ENCODE measurements at regions not wholly inside any gene's neighbourhood (a gene's known extent, or its start where the extent isn't known, plus 50 kb on each side); places are given as distances from the start of the nearest gene placed in this dataset.

- no peak for DNase-seq
Measured at GRCh38 chr3:176969066-176969465, 228.2 kb downstream of the TBL1XR1 start.

- no peak for DNase-seq
Measured at GRCh38 chr3:176968631-176969030, 228.7 kb downstream of the TBL1XR1 start.

GRCh38 chr3:176967522-176967921 lies 229.8 kb downstream of the TBL1XR1 start:
- DNase-seq = no peak

- DNase-seq = no peak
Measured at GRCh38 chr3:176964661-176965060, 232.6 kb downstream of the TBL1XR1 start.

- DNase-seq = no peak
Measured at GRCh38 chr3:176961916-176962315, 235.4 kb downstream of the TBL1XR1 start.

- no peak for DNase-seq
Measured at GRCh38 chr3:176959867-176960266, 237.4 kb downstream of the TBL1XR1 start.

- DNase-seq = no peak
Measured at GRCh38 chr3:176958560-176958959, 238.7 kb downstream of the TBL1XR1 start.

GRCh38 chr3:176954517-176954916 lies 242.8 kb downstream of the TBL1XR1 start:
- DNase-seq = no peak

- DNase-seq = no peak
Measured at GRCh38 chr3:176953106-176954060, 243.9 kb downstream of the TBL1XR1 start.

GRCh38 chr3:176951586-176952292 lies 245.5 kb downstream of the TBL1XR1 start:
- no peak for DNase-seq

GRCh38 chr3:176951144-176951543 lies 246.1 kb downstream of the TBL1XR1 start:
- no peak for DNase-seq

GRCh38 chr3:176950743-176951142 lies 246.5 kb downstream of the TBL1XR1 start:
- DNase-seq = no peak

- DNase-seq = no peak
Measured at GRCh38 chr3:176948151-176948550, 249.1 kb downstream of the TBL1XR1 start.

GRCh38 chr3:176946202-176946601 lies 251.1 kb downstream of the TBL1XR1 start:
- no peak for DNase-seq

GRCh38 chr3:176942305-176942704 lies 255.0 kb downstream of the TBL1XR1 start:
- DNase-seq = no peak

- DNase-seq = no peak
Measured at GRCh38 chr3:176941689-176942088, 255.6 kb downstream of the TBL1XR1 start.

GRCh38 chr3:176939022-176939817 lies 258.1 kb downstream of the TBL1XR1 start:
- DNase-seq = peak; percentile 90

- no peak for DNase-seq
Measured at GRCh38 chr3:176937994-176938393, 259.3 kb downstream of the TBL1XR1 start.

- no peak for DNase-seq
Measured at GRCh38 chr3:176937541-176937940, 259.7 kb downstream of the TBL1XR1 start.

- DNase-seq = no peak
Measured at GRCh38 chr3:176935194-176935888, 261.9 kb downstream of the TBL1XR1 start.

GRCh38 chr3:176934698-176935097 lies 262.6 kb downstream of the TBL1XR1 start:
- no peak for DNase-seq

- DNase-seq = no peak
Measured at GRCh38 chr3:176933704-176934103, 263.6 kb downstream of the TBL1XR1 start.

- DNase-seq = no peak
Measured at GRCh38 chr3:176932433-176932832, 264.8 kb downstream of the TBL1XR1 start.
